HEK293 (cell line): ENCODE measurements at regions not wholly inside any gene's neighbourhood (a gene's known extent, or its start where the extent isn't known, plus 50 kb on each side); places are given as distances from the start of the nearest gene placed in this dataset.

Source experiments
- CTCF ChIP-seq: fragments of 450-650 bp; formaldehyde crosslinking; IDR thresholded peaks from 2 replicates; pipeline ENCODE4 v1.5.1; 2016; ENCODE audit warnings: missing biosample characterization, missing genetic modification characterization
- PRDM1 ChIP-seq: fragments of 450-650 bp; formaldehyde crosslinking; IDR thresholded peaks from 2 replicates; pipeline ENCODE4; 2016; ENCODE audit warnings: missing biosample characterization, missing genetic modification characterization
- TRIM28 ChIP-seq: IDR thresholded peaks from 2 replicates; pipeline ENCODE4 v1.6.1; 2011; ENCODE audit warnings: low read length, control low read depth, borderline replicate concordance
- ZNF114 ChIP-seq: fragments of 450-650 bp; formaldehyde crosslinking; IDR thresholded peaks from 2 replicates; pipeline ENCODE4 v1.5.0; 2017; ENCODE audit warnings: missing biosample characterization, missing genetic modification characterization
- ZNF174 ChIP-seq: fragments of 450-650 bp; formaldehyde crosslinking; IDR thresholded peaks from 2 replicates; pipeline ENCODE4 v1.5.0; 2017; ENCODE audit warnings: missing biosample characterization, mild to moderate bottlenecking, missing genetic modification characterization
- TF ChIP-seq, protein P1 (sequence below): fragments of 450-650 bp; formaldehyde crosslinking; IDR thresholded peaks from 2 replicates; pipeline ENCODE4 v1.5.1; 2016; ENCODE audit warnings: missing biosample characterization, missing genetic modification characterization

- TF ChIP-seq ZNF114 (tag by site-specific recombination) (no peak), CTCF (tag by site-specific recombination) (no peak), ZNF174 (tag by site-specific recombination) (no peak), PRDM1 (tag by site-specific recombination) (no peak), TRIM28 (no peak)
- TF ChIP-seq, protein P1, sequence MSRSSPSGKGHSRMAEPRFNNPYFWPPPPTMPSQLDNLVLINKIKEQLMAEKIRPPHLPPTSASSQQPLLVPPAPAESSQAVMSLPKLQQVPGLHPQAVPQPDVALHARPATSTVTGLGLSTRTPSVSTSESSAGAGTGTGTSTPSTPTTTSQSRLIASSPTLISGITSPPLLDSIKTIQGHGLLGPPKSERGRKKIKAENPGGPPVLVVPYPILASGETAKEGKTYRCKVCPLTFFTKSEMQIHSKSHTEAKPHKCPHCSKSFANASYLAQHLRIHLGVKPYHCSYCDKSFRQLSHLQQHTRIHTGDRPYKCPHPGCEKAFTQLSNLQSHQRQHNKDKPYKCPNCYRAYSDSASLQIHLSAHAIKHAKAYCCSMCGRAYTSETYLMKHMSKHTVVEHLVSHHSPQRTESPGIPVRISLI (tag by site-specific recombination) = no peak
Observed at GRCh38 chr7:77481615-77482014, 55.5 kb upstream of the PTPN12 start.
